ENCODE measurements at regions not wholly inside any gene's neighbourhood (a gene's known extent, or its start where the extent isn't known, plus 50 kb on each side); places are given as distances from the start of the nearest gene placed in this dataset.

GRCh38 chr5:142482207-142482606 lies 157.4 kb upstream of the SPRY4 start:
- TF ChIP-seq STAT1 (IDR thresholded peaks at IDR 0.05; ENCODE audit: unreplicated experiment): no peak
- TF ChIP-seq CTCF (conservative IDR thresholded peaks at IDR 0.05; ENCODE audit: low read depth in 2 of 2): no peak
- TF ChIP-seq POLR2AphosphoS5 (IDR thresholded peaks at IDR 0.05; ENCODE audit: low read depth): no peak
- TF ChIP-seq REST (IDR thresholded peaks at IDR 0.05; ENCODE audit: unreplicated experiment): no peak
